ENCODE measurements at regions not wholly inside any gene's neighbourhood (a gene's known extent, or its start where the extent isn't known, plus 50 kb on each side); places are given as distances from the start of the nearest gene placed in this dataset.

GRCh38 chr12:14284184-14284722 lies 81.2 kb upstream of the ATF7IP start:
- no peak overlapping the region for H2AFZ ChIP-seq (ENCODE audit: low read length)
- ATAC-seq (no peak), DNase-seq (no peak)
- H3K4me1 ChIP-seq (ENCODE audit: insufficient read depth, low read length) = no peaks in the 10 kb centered on the region
- H3K4me3 ChIP-seq (ENCODE audit: low read length) = no peak overlapping the region
- H3K9me3 ChIP-seq (ENCODE audit: low read length) = no peaks in the 10 kb centered on the region
- H3K4me2 ChIP-seq (ENCODE audit: low read length) = no peak overlapping the region
- H3K27me3 ChIP-seq (ENCODE audit: low read length) = no peaks in the 10 kb centered on the region
- no peaks in the 10 kb centered on the region for H3K9me2 ChIP-seq (replicated peaks; ENCODE audit: low read length)
- intact Hi-C loops (cut with micrococcal nuclease) = no loop called here
- no peak overlapping the region for H3K9ac ChIP-seq (ENCODE audit: low read length)
- no peaks in the 10 kb centered on the region for H3F3A ChIP-seq (ENCODE audit: low read length, unreplicated experiment)
- no peaks in the 10 kb centered on the region for H3K36me3 ChIP-seq (ENCODE audit: low read depth, low read length)
- ChIA-PET POLR2A (ENCODE audit: unreplicated experiment) (interaction anchor here (0.5 kb wide), 1 partner anchor 16 kb away, joined by 3 read pairs; no protein-coding TSS in a partner anchor), CTCF (no interaction called here)
- H4K20me1 ChIP-seq (ENCODE audit: low read length) = no peaks in the 10 kb centered on the region
- H3K27ac ChIP-seq (ENCODE audit: low read length) = no peak overlapping the region
- H3K79me2 ChIP-seq (ENCODE audit: low read length) = no peaks in the 10 kb centered on the region
- BruUV-seq (replicated peaks) = no TSS peak
- TF ChIP-seq CTCF (conservative IDR thresholded peaks at IDR 0.05; ENCODE audit: low read depth, low read length) (no peak), EZH2phosphoT487 (IDR thresholded peaks at IDR 0.05; ENCODE audit: borderline replicate concordance, low read length) (no peak), EZH2 (IDR thresholded peaks at IDR 0.05; ENCODE audit: low read length, unreplicated experiment) (no peak)

DNA sequence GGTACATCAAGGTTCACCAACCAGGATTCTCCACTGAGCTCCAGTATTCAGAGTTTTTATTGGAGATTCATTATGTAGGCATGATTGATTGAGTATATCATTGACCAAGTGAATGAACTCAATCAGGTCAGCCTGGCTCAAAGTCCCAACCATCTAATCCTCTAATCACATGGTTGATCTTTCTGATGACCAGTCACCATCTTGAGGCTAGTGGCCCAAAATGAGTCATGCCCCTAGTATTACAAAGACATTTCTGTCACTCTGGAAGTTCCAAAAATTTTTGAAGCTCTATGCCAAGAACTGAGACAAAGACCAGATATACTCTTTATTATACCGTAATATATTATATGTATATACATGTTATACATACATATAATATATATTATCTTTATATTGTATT lies 75.9 kb upstream of the ATF7IP start:
- H2AFZ ChIP-seq (ENCODE audit: low read length) = no peak overlapping the region
- H3K27ac ChIP-seq (ENCODE audit: low read length) = no peak overlapping the region
- H3F3A ChIP-seq (ENCODE audit: low read length, unreplicated experiment) = no peaks in the 10 kb centered on the region
- no peaks in the 10 kb centered on the region for H3K79me2 ChIP-seq (ENCODE audit: low read length)
- no peak overlapping the region for H3K4me3 ChIP-seq (ENCODE audit: low read length)
- no peaks in the 10 kb centered on the region for H3K4me1 ChIP-seq (ENCODE audit: insufficient read depth, low read length)
- no peak for ATAC-seq
- H3K4me2 ChIP-seq (ENCODE audit: low read length) = no peak overlapping the region
- BruUV-seq (replicated peaks) = no TSS peak
- H4K20me1 ChIP-seq (ENCODE audit: low read length) = no peaks in the 10 kb centered on the region
- intact Hi-C loops (cut with micrococcal nuclease) = no loop called here
- ChIA-PET CTCF (no interaction called here), POLR2A (ENCODE audit: unreplicated experiment) (no interaction called here)
- H3K9me3 ChIP-seq (ENCODE audit: low read length) = no peaks in the 10 kb centered on the region
- TF ChIP-seq EZH2phosphoT487 (IDR thresholded peaks at IDR 0.05; ENCODE audit: borderline replicate concordance, low read length) = no peak
- no peak for TF ChIP-seq EZH2 (IDR thresholded peaks at IDR 0.05; ENCODE audit: low read length, unreplicated experiment)
- TF ChIP-seq CTCF (conservative IDR thresholded peaks at IDR 0.05; ENCODE audit: low read depth, low read length) = no peak
- no peaks in the 10 kb centered on the region for H3K27me3 ChIP-seq (ENCODE audit: low read length)
- H3K9ac ChIP-seq (ENCODE audit: low read length) = no peak overlapping the region
- no peaks in the 10 kb centered on the region for H3K36me3 ChIP-seq (ENCODE audit: low read depth, low read length)
- no peaks in the 10 kb centered on the region for H3K9me2 ChIP-seq (replicated peaks; ENCODE audit: low read length)
- no peak for DNase-seq

DNA sequence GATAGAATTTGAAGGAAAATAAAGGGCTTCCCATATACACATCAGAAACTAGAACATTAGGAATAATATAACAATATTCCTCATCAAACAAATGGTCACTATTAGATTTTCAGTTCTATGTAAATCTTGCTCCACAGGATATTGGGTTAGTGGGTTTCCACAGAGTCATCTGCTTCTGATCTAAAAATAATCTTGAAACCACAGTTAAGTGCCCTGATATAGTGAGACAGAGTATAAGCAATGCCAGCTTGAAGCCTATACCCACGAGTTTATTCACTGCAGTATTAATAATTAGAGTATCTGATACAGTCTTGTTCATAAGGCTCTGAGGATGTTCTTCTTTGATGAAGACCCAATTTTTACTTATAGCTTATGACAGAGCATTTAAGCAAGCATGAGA lies 74.5 kb upstream of the ATF7IP start:
- no peak overlapping the region for H3K4me3 ChIP-seq (ENCODE audit: low read length)

More for the DNA sequence above, 74.5 kb upstream of the ATF7IP start:
- Histone ChIP-seq H2AFZ (ENCODE audit: low read length) (no peak overlapping the region), H3K36me3 (ENCODE audit: low read depth, low read length) (no peaks in the 10 kb centered on the region), H3K27ac (ENCODE audit: low read length) (no peak overlapping the region), H3K27me3 (ENCODE audit: low read length) (no peaks in the 10 kb centered on the region), H3K9ac (ENCODE audit: low read length) (no peak overlapping the region), H3K79me2 (ENCODE audit: low read length) (no peaks in the 10 kb centered on the region), H3F3A (ENCODE audit: low read length, unreplicated experiment) (no peaks in the 10 kb centered on the region), H4K20me1 (ENCODE audit: low read length) (no peaks in the 10 kb centered on the region), H3K4me2 (ENCODE audit: low read length) (no peak overlapping the region), H3K4me1 (ENCODE audit: insufficient read depth, low read length) (no peaks in the 10 kb centered on the region), H3K9me3 (ENCODE audit: low read length) (no peaks in the 10 kb centered on the region), H3K9me2 (replicated peaks; ENCODE audit: low read length) (no peaks in the 10 kb centered on the region)
- ATAC-seq (no peak), DNase-seq (no peak)
- intact Hi-C loops (cut with micrococcal nuclease) = no loop called here
- POLR2A ChIA-PET (ENCODE audit: unreplicated experiment) = no interaction called here
- BruUV-seq (replicated peaks) = no TSS peak
- CTCF ChIA-PET = no interaction called here
- TF ChIP-seq EZH2phosphoT487 (IDR thresholded peaks at IDR 0.05; ENCODE audit: borderline replicate concordance, low read length) = no peak
- TF ChIP-seq CTCF (conservative IDR thresholded peaks at IDR 0.05; ENCODE audit: low read depth, low read length) = no peak
- TF ChIP-seq EZH2 (IDR thresholded peaks at IDR 0.05; ENCODE audit: low read length, unreplicated experiment) = no peak
